ENCODE measurements at regions not wholly inside any gene's neighbourhood (a gene's known extent, or its start where the extent isn't known, plus 50 kb on each side); places are given as distances from the start of the nearest gene placed in this dataset.
"Not testable (repeated sequence)": the region's sequence is repeated elsewhere in the genome, so short reads cannot be mapped to it uniquely, and the experiment has no call there.

DNA sequence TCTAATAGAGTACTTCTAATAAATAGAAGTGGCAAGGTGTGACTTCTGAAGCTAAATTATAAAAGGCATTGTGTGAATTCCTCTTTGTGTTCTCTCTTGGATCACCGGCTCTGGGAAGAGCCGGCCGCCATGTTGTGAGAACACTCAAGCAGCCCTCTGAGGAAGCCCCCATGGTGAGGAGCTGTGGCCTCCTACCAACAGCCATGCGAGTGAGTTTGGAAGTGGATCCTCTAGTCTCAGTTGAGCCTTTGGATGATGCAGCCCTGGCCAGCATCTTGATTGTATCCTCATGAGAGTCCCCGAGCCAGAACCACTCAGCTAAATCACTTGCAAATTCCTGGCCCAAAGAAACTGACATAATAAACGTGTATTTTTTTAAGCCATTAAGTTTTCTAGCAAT lies 94.5 kb upstream of the CARD11 start:
- DNase-seq (ENCODE audit: low spot score) = no peak

DNA sequence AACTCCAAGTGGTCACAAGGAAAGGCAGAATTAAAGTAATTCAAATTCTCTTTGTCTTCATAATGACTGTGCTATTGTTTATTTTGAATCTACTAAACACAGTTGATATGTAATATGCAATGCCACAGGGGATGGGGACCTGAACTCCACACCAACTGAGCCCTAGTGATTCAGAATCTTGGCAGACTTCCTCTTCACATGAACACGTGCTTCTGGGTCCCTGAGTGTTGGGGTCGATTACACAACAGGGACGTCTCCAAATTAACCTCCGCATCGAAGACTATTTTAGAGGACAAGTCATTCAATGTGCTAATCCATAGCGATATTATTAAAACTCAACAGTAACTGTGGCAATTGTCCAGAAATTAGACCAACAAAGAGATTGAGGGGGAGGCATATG lies 95.3 kb upstream of the CARD11 start:
- peak; percentile 47 for DNase-seq (ENCODE audit: low spot score)

DNA sequence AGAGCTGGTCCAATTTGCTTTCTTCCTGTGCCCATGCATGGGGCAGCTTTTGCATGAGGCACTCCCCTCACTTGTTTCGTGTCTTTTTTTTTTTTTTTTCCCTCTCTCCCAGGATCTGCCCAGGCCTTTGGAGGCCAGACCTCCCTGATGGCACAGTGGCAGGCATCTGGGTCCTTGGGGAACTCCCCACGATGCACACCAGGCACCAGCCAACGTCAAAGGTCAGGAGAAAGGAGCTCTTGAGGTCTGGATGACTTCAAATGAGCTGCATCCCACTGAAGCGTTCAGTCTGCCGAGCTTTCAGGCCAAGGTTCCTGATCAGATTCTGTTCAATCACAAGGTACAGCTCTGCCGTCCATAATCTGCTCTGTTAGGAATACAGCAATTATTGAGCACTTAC lies 97.2 kb upstream of the CARD11 start:
- DNase-seq (ENCODE audit: low spot score) = no peak

DNA sequence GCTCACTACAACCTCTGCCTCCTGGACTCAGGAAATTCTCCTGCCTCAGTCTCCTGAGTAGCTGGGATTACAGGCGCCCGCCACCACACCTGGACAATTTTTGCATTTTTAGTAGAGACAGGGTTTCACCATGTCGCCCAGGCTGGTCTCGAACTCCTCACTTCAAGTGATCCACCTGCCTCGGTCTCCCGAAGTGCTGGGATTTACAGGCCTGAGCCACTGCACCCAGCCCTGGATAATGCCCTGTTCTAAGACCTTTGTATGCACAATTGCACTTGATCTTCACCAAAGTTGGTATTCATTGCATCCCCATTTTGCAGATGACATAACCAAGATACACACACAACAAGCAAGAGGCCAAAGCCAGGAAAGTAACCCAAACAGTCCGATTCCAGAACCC lies 97.7 kb upstream of the CARD11 start:
- no peak for DNase-seq (ENCODE audit: low spot score)

DNA sequence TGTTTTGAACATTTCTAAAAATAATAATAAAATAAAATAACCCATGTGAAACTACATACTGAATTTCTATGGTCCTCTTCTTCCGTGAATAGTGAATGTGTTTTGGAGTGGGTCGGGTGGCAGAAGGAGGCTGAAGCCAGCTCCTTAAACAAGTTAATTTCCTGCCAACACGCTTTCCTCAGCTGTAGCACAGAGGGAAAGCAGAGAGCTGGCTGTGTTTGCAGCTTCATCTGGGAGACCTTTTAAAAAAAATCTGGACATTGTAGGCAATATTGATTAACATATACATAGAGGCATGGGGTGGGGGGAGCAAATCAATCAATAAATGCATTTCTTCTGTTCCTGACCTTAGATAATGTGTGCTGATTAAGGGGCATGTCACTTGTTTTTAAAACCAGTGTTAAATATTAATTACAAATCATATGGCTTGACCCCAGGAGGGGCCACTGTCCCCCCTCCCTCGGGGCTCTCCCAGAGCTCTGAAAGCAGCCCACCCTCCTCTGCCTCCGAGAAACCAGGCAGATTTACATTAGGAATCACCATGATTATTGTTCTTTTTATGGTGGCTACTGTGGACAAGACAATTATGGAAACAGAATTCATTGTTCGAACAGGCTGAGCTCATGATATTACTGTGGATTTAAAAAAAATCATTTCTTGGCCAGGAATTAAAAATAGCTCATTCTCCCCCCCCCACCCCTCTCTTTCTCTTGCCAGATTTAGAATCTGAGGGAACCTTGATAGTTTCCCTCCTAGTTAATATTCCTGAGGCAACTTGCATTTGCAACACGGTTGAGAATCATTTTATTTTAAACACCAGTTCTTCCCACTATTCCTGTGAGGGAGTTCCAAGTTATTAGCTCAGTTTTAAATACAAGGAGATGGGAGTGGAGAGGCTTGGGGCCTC lies 100.5 kb upstream of the CARD11 start:
- DNase-seq (ENCODE audit: low spot score) = no peak

DNA sequence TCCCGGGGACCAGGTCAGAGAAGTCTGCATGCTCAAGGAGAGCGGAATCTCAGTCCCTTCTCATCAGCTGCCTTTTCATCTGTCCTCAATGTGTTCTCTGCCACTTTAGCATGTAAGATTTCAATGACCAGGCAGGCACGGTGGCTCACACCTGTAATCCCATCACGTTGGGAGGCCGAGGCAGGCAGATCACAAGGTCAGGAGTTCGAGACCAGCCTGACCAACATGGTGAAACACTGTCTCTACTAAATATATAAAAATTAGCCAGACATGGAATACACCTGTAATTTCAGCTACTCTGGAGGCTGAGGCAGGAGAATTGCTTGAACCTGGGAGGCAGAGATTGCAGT lies 101.1 kb upstream of the CARD11 start:
- not testable (repeated sequence) for DNase-seq (ENCODE audit: low spot score)

DNA sequence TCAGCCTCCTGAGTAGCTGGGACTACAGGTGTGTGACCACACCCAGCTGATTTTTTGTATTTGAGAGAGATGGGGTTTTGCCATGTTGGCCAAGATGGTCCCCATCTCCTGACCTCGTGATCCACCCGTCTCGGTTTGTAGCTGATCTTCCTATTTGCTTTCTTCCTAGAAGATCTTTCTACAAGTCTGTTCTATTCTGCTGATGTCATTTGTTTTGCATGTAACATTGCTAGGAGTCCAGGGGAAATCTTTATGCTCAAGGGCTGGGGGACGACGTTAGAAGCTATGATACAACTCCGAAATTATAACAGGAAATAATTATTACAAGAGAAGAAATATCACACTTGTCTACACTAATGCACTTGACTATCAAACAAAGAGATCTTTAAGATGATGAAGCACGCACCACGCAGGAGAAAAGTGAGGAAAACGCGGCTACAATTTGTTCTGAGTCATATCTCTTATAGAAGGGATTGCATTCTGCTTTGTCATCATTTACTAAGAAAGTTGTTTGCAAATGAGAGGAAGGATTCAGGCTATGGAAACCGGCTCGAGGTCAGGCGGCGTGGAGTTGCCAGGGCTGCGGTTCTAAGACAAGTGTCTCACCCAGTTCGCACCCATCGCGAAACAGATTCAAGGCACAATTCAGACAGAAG lies 103.0 kb upstream of the CARD11 start:
- no peak for DNase-seq (ENCODE audit: low spot score)

DNA sequence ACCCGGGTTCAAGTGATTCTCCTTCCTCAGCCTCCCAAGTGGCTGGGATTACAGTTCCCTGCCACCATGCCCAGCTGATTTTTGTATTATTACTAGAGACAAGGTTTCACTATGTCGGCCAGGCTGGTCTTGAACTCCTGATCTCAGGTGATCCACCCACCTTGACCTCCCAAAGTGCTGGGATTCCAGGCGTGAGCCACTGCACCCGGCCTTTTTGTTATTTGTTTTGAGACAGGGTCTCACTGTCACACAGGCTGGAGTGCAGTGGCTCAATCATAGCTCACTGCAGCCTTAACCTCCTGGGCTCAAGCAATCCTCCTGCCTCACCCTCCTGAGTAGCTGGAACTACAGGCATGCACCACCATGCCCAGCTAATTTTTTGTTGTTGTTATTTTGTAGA lies 104.8 kb upstream of the CARD11 start:
- not testable (repeated sequence) for DNase-seq (ENCODE audit: low spot score)

DNA sequence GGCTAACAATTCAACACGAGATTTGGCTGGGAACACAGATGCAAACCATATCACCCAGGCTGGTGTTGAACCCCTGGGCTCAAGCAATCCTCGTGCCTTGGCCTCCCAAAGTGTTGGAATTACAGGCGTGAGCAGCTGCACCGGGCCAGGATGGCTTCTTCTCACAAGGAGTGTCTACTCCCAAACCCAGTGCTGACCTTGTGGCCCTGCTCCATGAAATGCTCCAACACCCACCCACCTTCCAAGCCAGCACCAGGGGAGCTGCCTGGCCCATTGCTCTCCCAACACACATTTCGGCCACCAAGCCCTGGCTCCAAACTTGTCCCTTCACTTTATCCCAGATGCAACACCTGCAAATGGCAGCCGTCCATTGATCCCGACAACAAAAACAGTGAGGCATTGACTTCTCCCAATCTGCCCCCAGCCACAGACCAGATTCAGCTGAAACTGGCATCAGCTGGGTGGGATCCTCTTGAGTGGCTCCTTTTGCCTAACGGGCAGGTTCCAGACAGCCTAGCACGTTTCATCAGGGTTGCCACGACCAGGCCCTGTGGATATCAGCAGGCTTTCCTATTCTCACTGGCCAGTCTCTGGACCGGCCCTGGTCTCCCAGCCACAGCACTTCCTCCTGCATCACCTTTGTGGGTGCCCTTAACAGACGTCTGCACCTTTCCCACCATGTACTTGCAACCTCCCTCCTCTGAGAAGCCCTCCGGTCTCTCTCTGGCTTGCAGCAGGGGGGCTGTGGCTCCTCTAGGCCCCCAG lies 105.7 kb upstream of the CARD11 start:
- no peak for DNase-seq (ENCODE audit: low spot score)

DNA sequence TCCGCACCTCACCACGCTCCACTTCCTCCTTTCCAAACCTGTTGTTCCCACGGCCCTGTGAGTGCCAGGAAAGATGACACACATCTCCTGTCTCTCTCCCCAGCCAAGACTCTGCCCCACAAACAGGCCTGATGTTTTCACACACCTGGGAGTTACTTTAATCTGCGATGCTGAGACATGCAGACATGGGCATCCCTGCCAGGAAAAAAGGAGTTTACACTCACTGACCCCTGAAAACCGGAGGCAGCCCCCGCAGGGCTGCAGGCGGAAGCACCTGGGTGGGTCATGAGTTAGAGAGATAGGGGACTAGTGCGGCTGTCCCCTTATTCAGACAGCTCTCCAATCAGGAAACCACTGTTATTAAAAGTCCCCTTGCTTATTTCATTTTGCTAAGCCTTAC lies 106.4 kb upstream of the CARD11 start:
- no peak for DNase-seq (ENCODE audit: low spot score)

DNA sequence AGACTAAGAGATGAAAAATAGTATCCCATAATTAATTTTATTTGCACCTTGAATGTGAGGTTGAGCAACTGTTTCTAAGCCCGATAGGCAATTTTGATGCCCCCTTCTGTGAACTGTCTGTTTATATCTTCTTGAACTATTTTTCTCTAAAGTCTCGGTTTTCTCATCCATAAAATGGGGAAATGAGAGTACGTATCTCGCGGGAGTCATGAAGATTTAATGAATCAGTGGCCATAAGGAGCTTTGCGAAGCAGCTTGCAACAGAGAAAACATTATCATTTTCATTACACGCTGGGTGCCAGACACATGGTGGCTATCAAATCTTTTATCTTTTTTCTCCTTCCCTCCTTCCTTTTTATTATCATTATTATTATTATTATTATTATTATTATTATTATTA lies 108.1 kb upstream of the CARD11 start:
- DNase-seq (ENCODE audit: low spot score) = no peak

DNA sequence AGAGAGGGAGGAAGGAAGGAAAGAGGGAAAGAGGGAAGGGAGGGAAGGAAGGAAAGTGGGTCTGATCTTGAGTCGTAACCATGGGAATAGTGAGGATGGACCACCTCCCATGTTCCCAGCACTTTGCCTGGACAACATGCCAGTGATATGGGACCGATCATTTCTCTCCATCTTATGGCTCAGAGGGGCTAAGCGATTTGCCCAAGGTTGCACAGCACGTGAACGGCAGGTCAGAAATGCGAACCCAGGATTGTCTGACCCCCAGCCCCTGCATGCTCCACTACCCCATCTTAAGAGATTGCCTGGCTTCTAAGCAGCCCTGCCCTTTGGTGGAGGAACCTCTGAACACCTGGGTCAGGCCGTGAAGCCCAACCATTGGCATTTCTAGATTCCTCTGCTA lies 109.0 kb upstream of the CARD11 start:
- no peak for DNase-seq (ENCODE audit: low spot score)

DNA sequence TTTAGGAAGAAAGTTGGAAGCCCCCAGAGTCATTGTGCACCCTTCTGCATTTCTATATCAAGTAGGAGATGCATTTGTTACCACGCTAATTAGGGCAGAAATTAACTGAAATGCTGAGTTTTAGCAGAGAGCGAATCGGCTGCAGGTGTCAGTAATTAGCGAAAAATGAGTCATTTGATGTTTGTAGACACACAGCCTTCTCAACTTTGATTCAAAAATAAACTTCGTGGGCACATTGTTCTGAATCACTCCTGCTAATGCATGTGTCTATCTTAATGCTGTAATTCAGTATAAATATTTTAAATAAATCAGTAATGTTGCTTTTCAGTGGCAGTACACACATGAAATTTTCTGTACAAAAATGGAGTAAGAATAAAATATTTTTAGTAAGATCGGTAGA lies 109.5 kb upstream of the CARD11 start:
- DNase-seq (ENCODE audit: low spot score) = no peak

DNA sequence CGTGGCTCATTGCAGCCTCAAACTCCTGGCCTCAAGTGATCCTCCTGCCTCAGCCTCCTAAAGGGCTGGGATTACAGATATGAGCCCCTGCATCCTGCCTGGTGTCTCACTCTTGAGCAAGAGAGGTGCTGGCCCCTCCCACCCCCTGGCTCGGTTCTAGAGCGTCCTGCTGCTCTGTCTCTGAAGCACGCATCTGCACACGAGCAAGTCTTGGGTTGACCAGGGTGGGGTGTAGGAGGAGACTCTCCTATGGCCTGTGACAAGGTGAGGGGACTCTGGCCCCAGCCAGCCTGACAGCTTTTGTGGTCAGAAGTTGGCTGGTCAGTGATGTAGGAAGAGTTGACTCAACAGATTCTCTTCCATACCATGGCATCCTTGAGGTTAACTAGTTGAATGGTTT lies 110.7 kb upstream of the CARD11 start:
- no peak for DNase-seq (ENCODE audit: low spot score)

DNA sequence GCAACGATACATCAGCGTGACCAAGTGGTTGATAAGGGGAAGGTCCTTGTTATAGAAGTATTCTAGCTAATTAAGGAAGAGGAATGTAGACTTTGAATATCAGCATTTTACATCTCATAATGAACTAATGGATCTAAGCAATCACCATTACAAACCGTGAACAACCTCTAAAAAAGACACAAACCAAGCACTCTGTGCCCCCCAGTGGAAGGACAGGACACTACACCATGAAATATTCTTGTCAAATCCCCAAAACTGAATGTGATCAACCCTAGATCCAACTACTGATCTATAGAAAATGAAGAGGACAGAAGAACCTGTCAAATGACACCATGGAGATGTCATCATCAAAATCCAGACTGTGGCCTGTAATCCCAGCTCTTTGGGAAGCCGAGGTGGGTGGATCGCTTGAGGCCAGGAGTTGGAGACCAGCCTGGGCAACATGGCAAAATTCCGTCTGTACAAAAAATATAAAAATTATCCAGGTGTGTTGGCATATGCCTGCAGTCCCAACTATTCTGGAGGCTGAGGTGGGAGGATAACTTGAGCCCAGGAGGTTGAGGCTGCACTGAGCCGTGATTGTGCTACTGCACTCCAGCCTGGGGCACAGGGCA lies 111.3 kb upstream of the CARD11 start:
- DNase-seq (ENCODE audit: low spot score) = peak; percentile 29

DNA sequence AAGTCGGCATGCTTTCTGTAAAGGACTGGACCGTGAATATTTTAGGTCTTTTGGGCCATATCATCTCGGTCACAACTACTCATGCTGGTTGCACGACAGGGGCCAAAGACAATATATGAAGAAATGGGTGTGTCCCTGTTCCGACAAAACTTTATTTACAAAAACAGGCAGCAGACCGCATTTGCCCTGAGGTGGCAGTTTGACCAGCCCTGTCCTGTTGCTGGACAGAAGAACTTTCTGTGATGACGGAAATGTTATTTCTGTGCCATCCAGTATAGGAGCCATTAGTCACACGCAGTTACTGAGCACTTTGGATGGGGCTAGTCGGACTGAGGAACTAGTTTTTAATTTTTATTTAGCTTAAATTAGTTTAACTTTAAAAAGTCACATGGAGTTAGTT lies 112.8 kb upstream of the CARD11 start:
- no peak for DNase-seq (ENCODE audit: low spot score)

DNA sequence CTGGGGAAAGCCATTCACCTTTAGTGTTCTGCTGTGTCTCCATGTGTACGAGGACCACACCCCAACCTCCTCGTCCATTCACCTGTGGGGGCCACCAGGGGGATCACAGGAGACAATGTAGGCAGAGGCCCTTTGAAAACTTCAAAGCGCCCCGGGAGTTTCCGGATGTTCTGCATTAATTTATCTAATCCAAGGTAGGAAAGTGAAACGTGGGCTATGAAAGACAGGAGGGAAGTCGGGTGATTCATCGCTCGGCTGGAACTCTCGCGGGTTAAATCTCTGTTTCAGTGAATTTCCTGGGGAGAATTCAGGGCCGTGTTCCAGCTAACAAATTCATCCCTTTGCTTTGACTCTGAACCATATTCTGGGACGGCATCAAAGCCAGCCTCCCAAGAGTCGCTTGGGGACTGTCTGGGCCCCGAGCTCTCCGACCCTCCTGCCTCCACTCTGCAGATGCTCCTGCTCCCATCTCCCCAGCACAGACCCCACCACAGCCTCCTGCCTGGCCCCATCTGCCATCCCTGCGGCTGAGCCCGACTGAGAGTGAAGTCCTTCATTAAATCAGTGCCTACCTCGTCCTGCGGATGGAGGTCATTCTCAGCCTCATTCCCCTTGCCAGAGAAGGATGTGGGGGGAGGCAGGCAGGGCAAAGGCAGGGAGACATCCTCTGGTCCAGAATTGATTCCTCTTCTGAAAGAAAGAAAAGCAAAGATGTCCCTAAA lies 114.1 kb upstream of the CARD11 start:
- DNase-seq (ENCODE audit: low spot score) = no peak

DNA sequence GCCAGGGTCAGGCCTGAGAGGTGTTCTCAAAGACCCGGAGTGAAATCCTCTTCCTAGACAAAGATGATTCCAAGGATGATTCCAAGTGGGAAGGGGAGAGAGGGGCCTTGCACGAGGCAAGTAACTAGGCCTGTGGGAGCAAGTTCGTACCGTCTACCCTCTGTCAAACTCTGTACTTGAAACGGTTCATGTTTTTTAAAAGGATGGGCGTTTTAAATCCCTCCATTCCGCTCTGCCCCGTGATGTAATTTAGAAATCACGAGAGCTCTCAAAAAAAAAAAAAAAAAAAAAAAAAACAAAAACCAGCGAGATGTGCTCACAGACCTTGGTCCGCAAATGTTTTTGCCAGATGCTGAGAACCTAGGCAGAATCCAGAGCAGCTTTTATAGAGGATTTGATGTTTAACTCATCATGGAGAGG lies 114.7 kb upstream of the CARD11 start:
- DNase-seq (ENCODE audit: low spot score) = no peak

DNA sequence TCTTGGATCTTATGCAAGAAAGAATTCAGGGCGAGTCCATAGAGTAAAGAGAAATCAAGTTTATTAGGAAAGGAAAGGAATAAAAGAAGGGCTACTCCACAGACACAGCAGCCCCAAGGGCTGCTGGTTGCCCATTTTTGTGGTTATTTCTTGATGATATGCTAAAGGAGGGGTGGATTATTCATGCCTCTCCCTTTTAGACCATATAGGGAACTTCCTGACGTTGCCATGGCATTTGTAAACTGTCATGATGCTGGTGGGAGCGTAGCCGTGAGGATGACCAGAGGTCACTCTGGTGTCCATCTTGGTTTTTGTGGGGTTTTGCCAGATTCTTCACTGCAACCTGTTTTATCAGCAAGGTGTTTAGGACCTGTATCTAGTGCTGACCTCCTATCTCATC lies 115.4 kb upstream of the CARD11 start:
- no peak for DNase-seq (ENCODE audit: low spot score)

DNA sequence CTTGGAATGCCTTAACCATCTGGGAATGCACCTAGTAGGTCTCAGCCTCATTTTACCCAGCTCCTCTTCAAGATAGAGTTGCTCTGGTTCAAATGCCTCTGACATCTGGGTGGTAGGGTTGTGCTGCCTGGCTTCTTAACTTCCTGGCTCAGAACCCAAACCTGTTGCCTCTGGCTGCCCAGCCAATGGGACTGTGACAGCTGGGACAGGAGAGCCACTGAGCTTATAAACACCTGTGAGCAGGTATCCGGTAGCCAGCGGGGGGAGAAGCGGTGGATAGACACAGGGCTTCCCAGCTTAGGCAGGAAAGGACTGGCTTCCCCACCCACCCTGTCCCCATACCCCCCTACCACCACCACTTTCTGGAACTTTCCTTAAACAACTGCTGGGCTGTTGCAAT lies 115.8 kb upstream of the CARD11 start:
- no peak for DNase-seq (ENCODE audit: low spot score)

DNA sequence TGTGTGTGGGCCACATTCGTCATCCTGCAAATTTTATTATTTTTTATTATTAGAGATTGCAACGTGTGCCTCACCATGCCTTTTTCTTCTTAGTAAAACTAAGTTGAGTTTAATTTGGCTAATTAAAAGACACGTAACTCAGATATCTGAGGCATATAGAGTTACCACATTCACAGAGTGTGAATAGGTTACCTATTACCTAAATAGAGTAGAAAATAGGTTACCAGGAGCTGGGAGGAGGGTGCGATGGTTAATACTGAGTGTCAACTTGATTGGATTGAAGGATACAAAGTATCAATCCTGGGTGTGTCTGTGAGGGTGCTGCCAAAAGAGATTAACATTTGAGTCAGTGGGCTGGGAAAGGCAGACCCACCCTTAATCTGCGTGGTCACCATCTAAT lies 116.3 kb upstream of the CARD11 start:
- DNase-seq (ENCODE audit: low spot score) = not testable (repeated sequence)

DNA sequence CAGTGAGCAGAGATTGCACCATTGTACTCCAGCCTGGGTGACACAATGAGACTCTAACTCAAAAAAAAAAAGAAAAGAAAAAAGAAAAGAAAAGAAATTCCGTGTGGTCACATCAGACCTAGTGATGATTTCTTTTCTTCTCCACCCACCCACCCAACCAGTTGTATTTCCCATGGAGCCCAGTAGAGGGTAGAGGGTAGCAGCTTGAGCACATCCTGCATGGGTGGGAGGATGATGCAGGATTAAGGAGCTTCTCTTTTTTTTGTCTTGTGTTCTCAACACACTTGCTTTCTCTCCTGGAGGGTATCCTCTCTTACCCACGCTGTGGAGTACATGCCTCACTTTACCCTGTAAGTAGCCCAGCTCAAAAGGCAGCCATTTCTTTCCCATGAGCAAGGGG lies 118.6 kb upstream of the CARD11 start:
- peak; percentile 9 for DNase-seq (ENCODE audit: low spot score)
